Left colon (tissue), 2 donors: ENCODE measurements at regions not wholly inside any gene's neighbourhood (a gene's known extent, or its start where the extent isn't known, plus 50 kb on each side); places are given as distances from the start of the nearest gene placed in this dataset.
A peak's percentile ranks its signal among the peaks of the same experiment; 100 is the strongest.

Experiments
- ATAC-seq: fragments of 200-7000 bp; cut with Tn5 transposase; one replicate; pipeline ENCODE4 v1.9.1; 2020; ENCODE audit warnings: mild to moderate bottlenecking, moderate library complexity
- DNase-seq, 2 donors: peaks; one replicate each; pipeline ENCODE4 v3.0.0-alpha.2; 2020
- intact Hi-C, 2 donors: fragments of 100-400 bp; cut with DNase I in 1 of 2; cut with micrococcal nuclease in 1 of 2; formaldehyde crosslinking; loops; one replicate each; pipeline versions ENCODE4 v1.11.2 to v1.14.0; 2022; cut with DNase I, micrococcal nuclease
- donor health status: DM: no; HTN: no; CAD: no.
- donor health status: DM: yes; HTN: yes; CAD: no.

DNA sequence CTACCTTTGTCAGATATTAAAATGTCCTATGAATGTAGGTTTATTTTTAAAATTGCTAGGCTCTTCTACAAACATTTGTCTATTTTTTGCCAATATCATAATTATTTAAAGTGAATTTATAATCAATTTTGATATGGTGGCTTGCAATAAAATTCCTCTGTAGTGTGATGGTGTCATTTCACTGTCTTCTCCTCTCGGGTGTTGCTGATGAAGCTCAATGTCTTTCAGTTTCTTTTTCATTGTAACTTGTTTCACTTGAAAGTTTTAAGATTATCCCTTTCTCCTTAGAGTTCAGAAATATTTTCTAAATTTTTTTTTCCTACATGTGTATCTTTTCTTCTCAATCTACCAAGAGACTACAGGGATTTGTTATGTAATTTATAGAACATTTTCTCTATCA is 267.1 kb upstream of the EDNRB start:
- intact Hi-C loops, result no loop called here
- DNase-seq (no peak), ATAC-seq (no peak)

- ATAC-seq, result no peak
Observed at GRCh38 chr13:78183732-78184131, 265.1 kb upstream of the EDNRB start.

DNA sequence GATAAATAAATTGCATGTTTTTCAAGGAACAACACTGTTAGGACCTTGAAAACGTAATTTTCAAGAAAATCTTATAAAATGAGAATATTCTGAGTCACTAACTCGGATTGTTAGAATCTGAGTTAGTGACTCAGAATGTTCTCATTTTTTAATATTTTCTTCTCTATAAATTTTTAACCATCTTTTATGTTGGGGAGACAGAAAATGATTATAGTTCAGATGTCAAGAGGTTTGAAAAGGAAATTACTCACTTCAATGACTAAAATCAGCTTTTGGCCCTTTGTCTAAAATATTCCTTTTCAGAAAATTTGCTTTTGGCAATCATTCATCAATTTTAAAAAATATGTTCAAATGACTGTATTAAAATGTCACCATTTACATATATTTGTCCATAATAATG is 264.2 kb upstream of the EDNRB start:
- intact Hi-C loops, result no loop called here
- ATAC-seq (no peak), DNase-seq (no peak)

More at GRCh38 chr13:78183732-78184131, 265.1 kb upstream of the EDNRB start:
- intact Hi-C loops, result no loop called here
- DNase-seq, result no peak

DNA sequence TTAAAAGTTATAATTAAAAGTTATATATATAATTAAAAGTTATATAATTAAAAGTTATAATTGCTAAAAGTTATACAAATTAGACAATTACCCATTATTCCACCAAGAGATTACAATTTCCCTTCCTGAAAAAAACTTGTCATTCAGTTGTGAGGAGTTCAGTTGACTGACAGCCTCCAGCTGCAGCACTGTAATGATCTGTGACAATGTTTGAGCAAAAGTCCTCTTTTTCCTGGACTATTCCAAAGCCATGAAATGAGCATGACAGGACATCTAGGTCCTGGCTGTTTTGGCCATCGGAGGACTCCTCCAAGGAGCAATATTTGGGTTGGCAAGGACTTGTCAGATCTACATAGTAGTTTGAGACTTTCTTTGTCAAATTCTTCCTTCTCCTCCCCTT is 258.7 kb upstream of the EDNRB start:
- no peak for DNase-seq
- ATAC-seq, result no peak
- intact Hi-C loops, result no loop called here

GRCh38 chr13:78176880-78177279 is 258.2 kb upstream of the EDNRB start:
- no peak for DNase-seq
- intact Hi-C loops, result no loop called here

GRCh38 chr13:78169386-78169785 is 250.8 kb upstream of the EDNRB start:
- DNase-seq (no peak), ATAC-seq (no peak)
- intact Hi-C loops, result no loop called here

More at GRCh38 chr13:78176880-78177279, 258.2 kb upstream of the EDNRB start:
- ATAC-seq, result no peak

DNA sequence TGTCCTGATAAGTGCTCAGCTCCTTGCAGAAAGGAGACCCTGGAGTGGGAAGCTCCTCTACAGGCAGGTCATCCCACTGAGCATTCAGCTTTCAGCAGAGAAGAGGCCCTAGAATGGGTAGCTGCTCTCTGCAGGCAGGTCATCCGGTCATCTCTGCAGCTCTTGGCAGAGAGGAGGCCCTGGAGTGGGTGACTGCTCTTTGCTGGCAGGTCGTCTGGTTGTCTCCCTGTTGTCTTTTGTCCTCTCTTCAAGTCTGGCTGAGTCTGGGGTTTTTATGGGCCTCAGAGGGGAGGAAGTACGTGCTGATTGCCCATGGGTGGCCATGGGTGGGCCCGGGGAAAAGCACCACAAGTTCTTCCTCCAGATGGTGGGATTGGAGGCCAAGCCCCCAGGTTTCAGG is 250.3 kb upstream of the EDNRB start:
- intact Hi-C loops, result no loop called here
- no peak for ATAC-seq
- no peak for DNase-seq

DNA sequence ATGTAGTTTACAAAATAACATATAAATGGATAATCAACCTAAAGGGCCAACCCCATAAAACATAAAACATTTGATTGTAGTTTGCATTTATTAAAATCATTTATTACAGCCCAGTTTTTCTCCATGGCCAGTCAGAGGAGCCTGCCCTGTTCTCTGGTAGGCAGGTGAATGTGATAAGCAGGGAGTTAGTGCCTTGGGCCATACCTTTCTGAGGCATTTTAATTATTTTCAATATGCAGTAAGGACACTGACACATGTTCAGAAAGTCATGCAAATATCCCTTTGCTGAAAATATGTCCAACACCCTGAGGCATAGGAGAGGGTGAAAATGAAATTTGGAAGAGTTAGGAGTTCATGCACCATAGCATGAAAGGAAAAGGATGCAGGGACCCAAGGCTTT is 242.6 kb upstream of the EDNRB start:
- no peak for DNase-seq
- intact Hi-C loops, result no loop called here
- ATAC-seq, result no peak

DNA sequence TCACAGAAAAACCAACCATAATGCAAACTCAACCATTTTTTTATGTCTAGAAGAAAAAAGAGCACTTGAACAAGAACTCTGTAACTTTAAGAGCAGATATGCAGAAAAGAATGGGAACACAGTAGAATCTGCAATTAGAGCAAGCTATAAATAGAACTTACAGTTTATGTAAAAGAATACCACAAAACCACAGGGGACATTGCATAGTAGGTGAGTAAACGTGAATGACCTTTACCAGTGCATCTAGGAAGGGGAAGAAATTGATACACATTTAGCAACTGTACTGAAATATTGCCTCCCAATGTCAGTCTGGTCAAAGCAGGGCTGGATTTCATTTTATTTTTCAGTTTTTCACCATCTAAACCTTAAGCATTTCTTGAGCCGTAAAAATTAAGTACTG is 242.2 kb upstream of the EDNRB start:
- ATAC-seq (no peak), DNase-seq (no peak)
- intact Hi-C loops, result no loop called here

DNA sequence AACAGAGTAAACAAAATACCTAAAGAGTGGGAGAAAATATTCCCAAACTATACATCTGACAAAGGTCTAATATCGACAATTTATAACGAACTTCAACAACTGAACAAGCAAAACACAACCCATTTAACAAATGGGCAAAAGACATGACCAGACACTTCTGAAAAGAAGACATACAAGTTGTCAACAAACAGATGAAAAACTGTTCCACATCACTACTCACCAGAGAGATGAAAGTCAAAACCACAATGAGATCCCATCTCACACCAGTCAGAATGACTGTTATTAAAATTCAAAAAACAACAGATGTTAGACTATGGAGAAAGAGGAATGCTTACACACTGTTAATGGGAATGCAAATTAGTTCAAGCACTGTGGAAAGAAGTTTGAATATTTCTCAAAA is 233.8 kb upstream of the EDNRB start:
- ATAC-seq, result no peak
- no peak for DNase-seq
- intact Hi-C loops, result no loop called here

- DNase-seq (no peak), ATAC-seq (no peak)
- intact Hi-C loops, result no loop called here
Observed at GRCh38 chr13:78147905-78148304, 229.3 kb upstream of the EDNRB start.

DNA sequence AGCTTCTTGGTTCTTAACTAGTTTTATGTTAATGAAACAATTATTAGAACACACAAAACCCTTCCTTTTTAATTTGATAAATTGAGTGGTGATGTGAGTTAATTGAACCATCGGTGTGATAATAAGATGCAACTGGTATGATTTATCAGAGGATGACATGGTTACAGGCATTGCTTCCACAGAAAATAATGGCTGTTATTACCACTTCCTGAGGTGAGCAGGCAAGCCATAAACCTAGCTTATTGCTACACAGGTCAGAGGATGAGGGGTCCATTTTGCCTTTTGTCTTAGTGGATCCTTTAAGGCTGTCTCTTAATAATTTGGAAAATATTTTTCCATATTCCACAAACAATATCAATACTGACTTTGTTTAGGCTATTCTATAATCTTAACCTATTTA is 226.6 kb upstream of the EDNRB start:
- intact Hi-C loops, result no loop called here

DNA sequence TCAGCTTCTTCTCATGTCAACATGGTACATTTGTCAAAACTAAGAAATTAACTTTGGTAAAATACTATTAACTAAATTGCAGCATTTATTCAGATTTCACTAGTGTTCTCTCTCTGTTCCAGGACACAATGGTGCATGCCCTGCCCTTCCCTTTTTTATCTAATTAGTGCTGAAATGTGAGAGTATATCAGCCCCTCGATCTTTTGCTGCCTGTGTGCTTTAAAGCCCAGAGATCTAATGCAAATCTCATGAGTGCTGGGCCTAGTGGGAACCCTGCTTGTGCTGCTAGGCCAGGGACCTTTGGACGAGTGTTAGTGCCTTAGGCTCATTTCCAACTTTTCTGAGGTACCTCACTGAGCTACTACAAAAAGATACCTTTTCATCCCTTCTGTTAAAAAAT is 221.1 kb upstream of the EDNRB start:
- ATAC-seq (no peak), DNase-seq (no peak)
- intact Hi-C loops, result loop anchor here in 1 of 2 donors (5.0 kb wide), 1 partner anchor 838 kb away; no protein-coding TSS in a partner anchor

More for the DNA sequence above, 226.6 kb upstream of the EDNRB start:
- DNase-seq (no peak), ATAC-seq (no peak)

DNA sequence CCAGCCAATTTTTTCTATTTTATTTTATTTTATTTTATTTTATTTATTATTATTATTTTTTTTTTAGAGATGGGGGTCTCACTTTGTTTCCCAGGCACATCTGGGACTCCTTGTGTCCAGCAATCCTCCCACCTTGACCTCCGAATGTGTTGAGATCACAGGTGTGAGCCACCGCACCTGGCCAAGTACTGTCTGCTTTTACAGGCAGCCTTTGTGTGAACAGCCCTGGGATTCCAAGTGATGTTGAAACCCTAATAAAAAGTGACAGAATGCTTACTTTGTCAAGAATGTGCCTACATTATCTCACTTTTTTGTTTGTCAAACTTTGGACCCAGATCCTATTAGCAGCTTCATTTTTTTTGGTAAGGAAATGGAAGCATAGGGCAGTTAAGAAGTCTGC is 220.1 kb upstream of the EDNRB start:
- DNase-seq (no peak), ATAC-seq (no peak)
- intact Hi-C loops, result loop anchor here in 1 of 2 donors (5.0 kb wide), 1 partner anchor 839 kb away; no protein-coding TSS in a partner anchor

GRCh38 chr13:78137404-78138142 is 218.9 kb upstream of the EDNRB start:
- intact Hi-C loops, result loop anchor here in 1 of 2 donors (5.0 kb wide), 1 partner anchor 840 kb away; no protein-coding TSS in a partner anchor
- ATAC-seq, result peak; percentile 76
- DNase-seq, result no peak

- intact Hi-C loops, result loop anchor here in 1 of 2 donors (5.0 kb wide), 1 partner anchor 840 kb away; no protein-coding TSS in a partner anchor
- no peak for DNase-seq
- ATAC-seq, result no peak
Observed at GRCh38 chr13:78136966-78137365, 218.3 kb upstream of the EDNRB start.

DNA sequence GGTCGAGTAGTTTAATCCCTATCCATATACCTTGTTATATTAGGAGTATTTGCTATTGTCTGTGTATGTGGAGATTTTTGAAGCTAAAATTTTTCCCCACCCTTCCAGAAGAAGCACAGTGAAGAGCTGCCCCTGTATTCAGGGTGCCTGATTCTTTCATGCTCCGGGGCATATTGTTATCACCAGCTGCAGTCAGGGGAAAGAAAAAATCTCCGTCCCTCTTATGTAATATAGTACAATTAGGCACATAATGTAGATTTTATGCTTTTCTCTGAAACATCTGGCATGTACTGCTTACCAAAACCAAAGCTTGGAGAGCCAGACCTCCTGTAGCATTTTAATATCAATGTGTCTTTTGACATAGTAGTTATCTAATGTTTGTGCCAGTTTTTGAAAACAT is 214.9 kb upstream of the EDNRB start:
- intact Hi-C loops, result no loop called here
- ATAC-seq, result no peak
- DNase-seq, result no peak

DNA sequence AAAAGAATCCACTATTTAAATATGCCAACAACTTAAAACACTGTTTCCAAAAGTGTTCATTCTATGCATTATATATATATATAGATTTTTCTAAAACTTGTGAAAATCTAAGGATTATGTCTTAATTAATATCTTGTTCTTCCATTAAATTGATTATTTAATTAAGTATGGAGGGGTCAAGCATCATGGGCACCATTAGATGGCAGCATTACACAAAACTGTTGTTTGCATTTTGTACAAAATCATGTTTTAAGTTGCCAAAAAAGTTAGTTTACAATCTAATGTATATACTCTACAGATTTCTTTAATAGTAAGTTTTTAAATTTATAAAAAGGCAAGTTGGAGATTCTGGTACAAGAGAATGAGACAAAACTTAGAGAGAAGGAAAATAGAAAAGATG is 213.2 kb upstream of the EDNRB start:
- no peak for DNase-seq
- intact Hi-C loops, result no loop called here
- no peak for ATAC-seq

GRCh38 chr13:78131346-78131745 is 212.7 kb upstream of the EDNRB start:
- intact Hi-C loops, result no loop called here
- no peak for ATAC-seq
- DNase-seq, result no peak

DNA sequence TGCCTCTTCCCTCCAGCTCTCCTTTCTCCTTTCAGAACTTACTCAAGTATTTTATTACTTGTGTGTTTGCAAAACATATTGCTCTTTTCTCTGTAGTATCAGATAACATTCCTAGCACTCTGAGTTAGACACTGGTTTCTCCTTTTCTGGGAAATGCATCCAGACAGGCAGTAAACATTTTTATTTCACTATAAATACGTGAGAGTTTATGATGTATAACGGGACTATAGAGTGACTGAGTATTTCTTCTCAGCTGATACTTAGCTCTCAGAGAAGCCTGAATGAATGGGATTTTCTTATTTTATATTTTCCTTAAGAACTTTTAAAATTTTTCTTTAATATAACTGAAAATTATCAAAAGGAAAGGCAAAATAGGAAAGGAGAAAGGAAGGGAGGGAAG is 211.2 kb upstream of the EDNRB start:
- no peak for ATAC-seq
- intact Hi-C loops, result no loop called here

DNA sequence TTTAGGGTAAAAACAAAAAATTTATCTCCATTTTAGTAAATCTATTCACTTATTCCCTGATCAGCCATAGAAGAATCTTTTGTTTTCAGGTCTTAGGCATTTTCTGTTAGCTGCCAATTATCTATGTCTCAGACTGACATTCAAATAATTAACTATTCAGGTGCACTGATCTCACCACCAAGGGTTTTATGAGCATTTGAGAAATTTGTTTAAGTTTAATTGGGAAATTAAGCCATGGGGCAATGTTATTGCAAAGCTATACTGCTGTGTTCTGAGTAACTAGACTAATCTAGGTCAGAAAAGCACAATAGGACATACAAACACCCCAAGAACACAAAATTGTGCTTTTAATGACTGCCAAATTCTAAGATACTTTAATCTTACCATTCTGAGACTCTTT is 210.7 kb upstream of the EDNRB start:
- intact Hi-C loops, result no loop called here
- ATAC-seq, result no peak

More for the DNA sequence above, 211.2 kb upstream of the EDNRB start:
- no peak for DNase-seq

More for the DNA sequence above, 210.7 kb upstream of the EDNRB start:
- DNase-seq, result no peak
